GM19035 (cell line): ENCODE measurements at regions not wholly inside any gene's neighbourhood (a gene's known extent, or its start where the extent isn't known, plus 50 kb on each side); places are given as distances from the start of the nearest gene placed in this dataset.

Experiments
- ATAC-seq: cut with Tn5 transposase; IDR thresholded peaks from one replicate; pipeline ENCODE4 v1.9.1; 2021; ENCODE audit not compliant: unreplicated experiment

GRCh38 chr16:17617021-17617552 lies 146.3 kb upstream of the XYLT1 start:
- ATAC-seq, result no peak

DNA sequence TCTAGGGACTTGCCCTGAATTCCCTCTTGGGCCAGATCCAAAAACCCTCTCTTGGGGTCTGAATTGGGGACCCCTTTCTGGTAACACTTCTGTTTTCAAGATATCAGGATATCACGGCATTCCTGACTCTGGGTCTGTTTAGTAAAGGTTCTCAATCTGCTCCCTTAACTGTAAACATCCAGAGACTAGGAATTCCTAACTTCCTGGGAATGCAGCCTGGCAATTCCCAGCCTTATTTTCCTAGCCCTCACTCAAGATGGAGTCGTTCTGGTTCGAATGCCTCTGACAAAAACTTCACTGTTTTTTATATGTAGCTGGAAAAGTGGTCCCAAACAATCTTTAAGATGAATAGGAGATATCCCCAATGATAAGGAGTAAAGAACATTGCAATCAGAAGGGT lies 141.6 kb upstream of the XYLT1 start:
- ATAC-seq, result no peak

GRCh38 chr16:17607609-17608008 lies 136.8 kb upstream of the XYLT1 start:
- ATAC-seq, result no peak

- no peak for ATAC-seq
These were observed 136.3 kb upstream of the XYLT1 start for GRCh38 chr16:17607075-17607509.

- no peak for ATAC-seq
These were observed 135.7 kb upstream of the XYLT1 start for GRCh38 chr16:17606460-17606859.

- no peak for ATAC-seq
These were observed 135.0 kb upstream of the XYLT1 start for GRCh38 chr16:17605784-17606183.

- ATAC-seq, result no peak
These were observed 132.9 kb upstream of the XYLT1 start for GRCh38 chr16:17603626-17604025.

DNA sequence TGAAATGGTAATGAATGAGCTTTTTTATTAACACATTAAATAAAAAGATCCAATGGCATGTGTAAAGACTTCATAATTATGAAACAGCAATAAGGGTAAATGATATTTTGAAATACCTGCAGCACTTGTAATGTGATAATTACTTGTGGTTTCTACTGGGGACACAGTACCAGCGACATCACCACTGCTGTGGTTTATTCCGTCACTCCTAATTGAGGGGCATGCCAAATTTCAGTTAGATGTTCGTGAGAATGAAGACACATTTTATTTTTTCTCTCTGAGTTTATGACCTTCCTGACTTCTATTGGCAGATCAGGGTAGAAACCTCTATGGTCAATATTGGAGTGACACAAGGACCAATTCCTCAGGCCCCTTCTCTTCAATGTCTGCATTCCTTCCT lies 131.9 kb upstream of the XYLT1 start:
- no peak for ATAC-seq

DNA sequence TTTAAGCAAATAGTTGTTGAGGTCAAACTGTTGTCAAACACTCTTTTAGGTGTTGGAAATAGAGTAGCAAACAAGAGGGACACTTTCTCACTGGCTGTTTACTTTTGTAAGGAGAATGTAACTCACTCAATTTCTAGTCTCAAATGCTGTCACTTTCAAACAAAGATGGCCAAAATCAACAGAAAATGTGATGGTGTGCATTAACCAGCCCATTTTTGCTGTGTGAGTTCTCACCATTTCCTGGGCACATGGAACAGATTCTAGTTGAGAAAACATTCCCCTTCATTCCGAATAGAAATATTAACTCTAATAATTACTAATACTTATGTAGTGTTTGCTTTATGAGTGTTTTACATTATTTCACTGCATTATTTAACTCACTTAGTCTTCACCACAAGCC lies 128.2 kb upstream of the XYLT1 start:
- no peak for ATAC-seq

DNA sequence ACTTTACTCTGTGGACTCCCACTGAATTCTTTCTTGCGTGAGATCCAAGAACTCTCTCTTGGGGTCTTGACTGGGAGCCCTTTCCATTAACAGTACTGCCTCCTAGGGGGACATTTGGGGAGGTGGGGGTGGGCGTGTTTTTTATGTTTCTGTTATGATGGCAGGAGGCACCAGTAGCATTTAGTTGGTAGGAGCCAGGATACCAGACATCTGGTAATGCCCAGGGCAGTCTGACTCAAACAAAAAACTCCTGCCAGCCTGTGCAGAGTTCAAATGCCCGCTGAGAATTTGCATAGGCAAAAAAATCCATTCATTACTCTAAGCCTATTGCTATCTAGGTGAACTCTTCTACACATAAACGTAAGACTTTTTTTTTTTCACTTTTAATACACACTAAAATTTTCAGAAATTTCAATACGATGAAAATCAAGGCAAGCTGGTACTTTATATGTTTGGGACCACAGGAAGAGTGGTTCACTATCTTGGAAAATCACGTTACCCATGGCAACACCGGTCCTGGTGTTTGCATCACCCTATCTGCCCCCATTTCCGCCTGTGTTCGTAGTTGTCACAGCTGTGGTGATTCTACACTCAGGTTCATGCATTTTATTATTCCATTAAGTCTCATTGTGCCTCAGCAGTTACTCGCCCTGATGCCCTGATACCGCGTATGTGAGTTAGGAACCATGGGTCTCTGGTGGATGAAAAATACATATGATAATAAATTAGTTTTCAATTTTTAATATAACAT lies 121.1 kb upstream of the XYLT1 start:
- no peak for ATAC-seq

GRCh38 chr16:17590711-17591654 lies 120.2 kb upstream of the XYLT1 start:
- no peak for ATAC-seq

GRCh38 chr16:17589898-17590297 lies 119.1 kb upstream of the XYLT1 start:
- ATAC-seq, result no peak

- no peak for ATAC-seq
These were observed 114.8 kb upstream of the XYLT1 start for GRCh38 chr16:17585449-17586074.

GRCh38 chr16:17578981-17579874 lies 108.5 kb upstream of the XYLT1 start:
- ATAC-seq, result no peak

- ATAC-seq, result no peak
These were observed 103.5 kb upstream of the XYLT1 start for GRCh38 chr16:17574256-17574655.

GRCh38 chr16:17572145-17572544 lies 101.4 kb upstream of the XYLT1 start:
- ATAC-seq, result no peak

DNA sequence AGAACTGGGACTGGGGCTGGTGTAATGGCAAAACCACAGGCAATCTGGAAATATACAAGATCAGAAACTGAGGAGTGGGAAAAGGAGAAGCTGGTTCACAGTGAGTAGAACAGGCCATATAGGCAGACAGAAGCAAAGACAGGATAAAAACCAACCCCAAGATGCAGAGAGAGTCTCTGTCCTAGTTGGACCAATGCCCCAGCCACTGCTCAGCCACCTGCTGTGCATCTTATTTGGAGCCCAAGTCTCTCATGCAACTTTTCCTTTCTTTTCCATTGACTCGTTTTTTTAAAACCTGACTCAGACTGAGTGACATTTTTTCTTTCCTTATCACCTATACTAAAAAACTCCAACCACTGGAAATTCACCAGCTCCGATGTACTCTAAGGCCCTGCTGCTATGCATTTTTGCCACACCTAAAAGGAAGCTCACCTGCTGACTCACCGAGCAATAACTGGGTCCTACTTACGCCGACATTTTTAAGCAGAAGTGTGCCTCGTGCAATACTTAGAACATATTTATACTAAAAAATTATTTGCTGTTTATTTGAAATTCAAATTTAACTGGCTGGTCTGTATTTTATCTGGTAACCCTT lies 100.8 kb upstream of the XYLT1 start:
- no peak for ATAC-seq

DNA sequence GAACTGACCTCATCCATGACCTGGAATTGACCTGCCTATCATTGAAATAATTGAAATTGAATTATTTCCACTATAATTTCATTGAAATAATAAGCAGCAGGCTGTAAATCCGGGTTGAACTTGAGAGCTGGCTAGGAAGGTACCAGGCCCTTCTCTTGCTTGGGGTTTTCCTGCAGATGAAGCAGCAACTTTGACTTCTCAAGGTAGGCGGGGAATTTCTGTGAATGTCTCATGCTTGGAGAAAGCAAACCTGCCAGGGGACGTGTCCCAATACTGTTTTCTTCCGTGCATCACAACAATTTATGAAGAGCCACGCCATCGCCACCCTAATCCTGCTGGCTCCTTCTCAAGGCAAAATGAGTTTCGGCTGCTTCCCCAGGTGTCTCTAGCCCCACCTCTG lies 97.5 kb upstream of the XYLT1 start:
- no peak for ATAC-seq

- no peak for ATAC-seq
These were observed 96.7 kb upstream of the XYLT1 start for GRCh38 chr16:17567455-17567854.
